ENCODE measurements at regions not wholly inside any gene's neighbourhood (a gene's known extent, or its start where the extent isn't known, plus 50 kb on each side); places are given as distances from the start of the nearest gene placed in this dataset.

DNA sequence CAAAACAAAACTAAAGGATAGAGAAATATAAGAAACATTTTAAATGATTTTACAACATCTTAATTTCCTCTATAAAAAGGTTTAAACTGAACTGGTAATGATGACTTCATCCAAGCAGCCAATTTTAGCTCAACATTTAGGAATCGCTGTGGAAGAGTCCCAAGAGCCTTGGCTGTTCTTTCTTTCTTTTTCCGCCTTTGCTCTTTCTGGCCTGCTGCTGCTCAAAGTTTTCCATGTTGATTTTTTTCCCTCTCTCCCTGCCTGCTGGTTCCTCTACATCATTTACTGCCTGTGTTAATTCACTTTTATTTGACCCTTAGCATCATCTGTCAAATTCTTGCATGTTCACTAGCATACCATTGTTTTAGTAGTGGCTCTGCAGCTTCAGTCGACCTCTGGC lies 146.9 kb downstream of the EVX1 start:
- DNase-seq (ENCODE audit: low read depth): no peak
- TF ChIP-seq CTCF (IDR thresholded peaks at IDR 0.05; ENCODE audit: low read length, missing control alignments): no peak
- H3K4me3 ChIP-seq (replicated peaks; ENCODE audit: low read depth, low read length): no peak overlapping the region

- TF ChIP-seq CTCF (IDR thresholded peaks at IDR 0.05; ENCODE audit: low read length, missing control alignments): no peak
- H3K4me3 ChIP-seq (replicated peaks; ENCODE audit: low read depth, low read length): no peak overlapping the region
- DNase-seq (ENCODE audit: low read depth): no peak
These were observed 149.9 kb downstream of the EVX1 start for GRCh38 chr7:27392477-27392876.

- H3K4me3 ChIP-seq (replicated peaks; ENCODE audit: low read depth, low read length): no peak overlapping the region
- DNase-seq (ENCODE audit: low read depth): no peak
- no peak for TF ChIP-seq CTCF (IDR thresholded peaks at IDR 0.05; ENCODE audit: low read length, missing control alignments)
These were observed 152.3 kb downstream of the EVX1 start for GRCh38 chr7:27394871-27395270.

- H3K4me3 ChIP-seq (replicated peaks; ENCODE audit: low read depth, low read length): no peak overlapping the region
- no peak for TF ChIP-seq CTCF (IDR thresholded peaks at IDR 0.05; ENCODE audit: low read length, missing control alignments)
- no peak for DNase-seq (ENCODE audit: low read depth)
These were observed 153.0 kb downstream of the EVX1 start for GRCh38 chr7:27395626-27396025.

GRCh38 chr7:27397503-27397902 lies 154.9 kb downstream of the EVX1 start:
- DNase-seq (ENCODE audit: low read depth): no peak
- H3K4me3 ChIP-seq (replicated peaks; ENCODE audit: low read depth, low read length): no peak overlapping the region
- TF ChIP-seq CTCF (IDR thresholded peaks at IDR 0.05; ENCODE audit: low read length, missing control alignments): no peak

- no peak for TF ChIP-seq CTCF (IDR thresholded peaks at IDR 0.05; ENCODE audit: low read length, missing control alignments)
- no peak overlapping the region for H3K4me3 ChIP-seq (replicated peaks; ENCODE audit: low read depth, low read length)
- DNase-seq (ENCODE audit: low read depth): no peak
These were observed 156.2 kb downstream of the EVX1 start for GRCh38 chr7:27398851-27399250.

DNA sequence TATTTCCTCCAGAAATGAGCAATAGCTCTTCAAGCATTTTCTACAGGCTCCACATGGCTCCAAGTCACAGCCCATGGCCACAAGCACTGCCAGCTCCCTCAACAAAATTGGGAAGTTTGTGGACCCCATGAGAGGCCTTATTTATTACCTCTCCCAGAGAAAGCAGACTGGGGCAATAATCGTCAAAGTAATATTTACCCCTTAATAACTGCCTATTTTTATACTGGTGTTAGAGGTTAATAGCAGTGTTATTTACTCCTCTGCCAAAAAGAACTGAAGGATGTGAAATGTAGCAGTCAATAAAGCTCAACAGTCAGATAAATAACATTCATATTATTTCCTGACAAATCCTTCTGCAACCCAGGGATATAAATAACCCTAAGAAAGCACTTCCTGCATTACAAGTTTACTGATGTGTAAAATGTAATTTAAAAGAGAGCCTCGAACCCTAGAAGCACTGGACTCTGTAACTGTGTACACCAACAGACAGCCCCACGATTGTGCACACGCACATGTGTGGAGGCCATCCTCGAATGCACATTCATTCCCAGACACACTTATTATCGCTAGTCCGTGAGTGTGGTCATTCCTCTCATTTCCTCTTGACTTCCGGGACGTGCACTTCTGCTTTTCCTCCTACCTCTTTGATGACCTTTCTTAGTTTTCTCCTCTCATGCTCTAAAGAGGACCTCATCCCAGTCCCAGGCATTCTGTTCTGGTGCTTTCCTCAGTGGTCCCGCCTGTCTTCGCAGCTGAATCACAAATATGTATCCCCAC lies 157.4 kb downstream of the EVX1 start:
- DNase-seq (ENCODE audit: low read depth): no peak

More for the DNA sequence above, 157.4 kb downstream of the EVX1 start:
- TF ChIP-seq CTCF (IDR thresholded peaks at IDR 0.05; ENCODE audit: low read length, missing control alignments): no peak
- H3K4me3 ChIP-seq (replicated peaks; ENCODE audit: low read depth, low read length): no peak overlapping the region

Measured in fibroblast of pulmonary artery (primary cell).